NB4 (cell line): ENCODE measurements at regions not wholly inside any gene's neighbourhood (a gene's known extent, or its start where the extent isn't known, plus 50 kb on each side); places are given as distances from the start of the nearest gene placed in this dataset.

Source experiments
- MYC ChIP-seq: IDR thresholded peaks from 2 replicates; pipeline ENCODE4 v1.6.1; 2011; ENCODE audit warnings: low read depth, low read length
- POLR2A ChIP-seq: IDR thresholded peaks from 2 replicates; pipeline ENCODE4 v1.6.1; 2011; ENCODE audit warnings: mild to moderate bottlenecking; ENCODE audit not compliant: insufficient read length; ENCODE audit errors: extremely low read depth
- TF ChIP-seq, protein P1 (sequence below): IDR thresholded peaks from one replicate; pipeline ENCODE4 v1.5.1; 2012; ENCODE audit warnings: low read depth, low read length
- TF ChIP-seq, protein P2 (sequence below): IDR thresholded peaks from 2 replicates; pipeline ENCODE4 v1.6.1; 2011; ENCODE audit warnings: low read depth, low read length

DNA sequence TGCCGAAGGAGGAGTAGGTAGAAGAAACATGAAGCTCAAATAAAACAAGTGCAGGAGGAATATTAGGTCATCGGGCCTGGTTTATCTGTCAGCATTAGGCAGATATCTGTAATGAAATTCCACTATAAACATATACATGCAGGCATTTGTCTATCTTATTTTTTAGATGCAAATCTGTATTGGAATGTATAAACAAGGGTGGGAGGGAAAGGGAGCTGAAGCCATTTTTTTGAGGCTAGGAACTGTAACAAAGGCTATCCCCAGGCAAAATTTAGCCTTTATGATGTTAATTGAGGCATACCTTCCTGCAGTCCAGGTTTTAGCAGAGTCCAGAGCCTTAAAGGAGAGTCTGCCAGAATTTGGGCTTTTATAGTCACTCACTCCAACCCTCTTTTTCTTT, 72.5 kb downstream of the PHLDA1 start:
- TF ChIP-seq, protein P1, sequence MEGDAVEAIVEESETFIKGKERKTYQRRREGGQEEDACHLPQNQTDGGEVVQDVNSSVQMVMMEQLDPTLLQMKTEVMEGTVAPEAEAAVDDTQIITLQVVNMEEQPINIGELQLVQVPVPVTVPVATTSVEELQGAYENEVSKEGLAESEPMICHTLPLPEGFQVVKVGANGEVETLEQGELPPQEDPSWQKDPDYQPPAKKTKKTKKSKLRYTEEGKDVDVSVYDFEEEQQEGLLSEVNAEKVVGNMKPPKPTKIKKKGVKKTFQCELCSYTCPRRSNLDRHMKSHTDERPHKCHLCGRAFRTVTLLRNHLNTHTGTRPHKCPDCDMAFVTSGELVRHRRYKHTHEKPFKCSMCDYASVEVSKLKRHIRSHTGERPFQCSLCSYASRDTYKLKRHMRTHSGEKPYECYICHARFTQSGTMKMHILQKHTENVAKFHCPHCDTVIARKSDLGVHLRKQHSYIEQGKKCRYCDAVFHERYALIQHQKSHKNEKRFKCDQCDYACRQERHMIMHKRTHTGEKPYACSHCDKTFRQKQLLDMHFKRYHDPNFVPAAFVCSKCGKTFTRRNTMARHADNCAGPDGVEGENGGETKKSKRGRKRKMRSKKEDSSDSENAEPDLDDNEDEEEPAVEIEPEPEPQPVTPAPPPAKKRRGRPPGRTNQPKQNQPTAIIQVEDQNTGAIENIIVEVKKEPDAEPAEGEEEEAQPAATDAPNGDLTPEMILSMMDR = no peak
- no peak for TF ChIP-seq POLR2A
- TF ChIP-seq MYC = no peak
- TF ChIP-seq, protein P2, sequence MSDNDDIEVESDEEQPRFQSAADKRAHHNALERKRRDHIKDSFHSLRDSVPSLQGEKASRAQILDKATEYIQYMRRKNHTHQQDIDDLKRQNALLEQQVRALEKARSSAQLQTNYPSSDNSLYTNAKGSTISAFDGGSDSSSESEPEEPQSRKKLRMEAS = no peak
